GM19397 (cell line): ENCODE measurements at regions not wholly inside any gene's neighbourhood (a gene's known extent, or its start where the extent isn't known, plus 50 kb on each side); places are given as distances from the start of the nearest gene placed in this dataset.
"Not testable (repeated sequence)": the region's sequence is repeated elsewhere in the genome, so short reads cannot be mapped to it uniquely, and the experiment has no call there.

ENCODE experiments used
- ATAC-seq: cut with Tn5 transposase; IDR thresholded peaks from one replicate; pipeline ENCODE4 v1.9.1; 2021; ENCODE audit warnings: mild to moderate bottlenecking, moderate library complexity; ENCODE audit not compliant: unreplicated experiment

DNA sequence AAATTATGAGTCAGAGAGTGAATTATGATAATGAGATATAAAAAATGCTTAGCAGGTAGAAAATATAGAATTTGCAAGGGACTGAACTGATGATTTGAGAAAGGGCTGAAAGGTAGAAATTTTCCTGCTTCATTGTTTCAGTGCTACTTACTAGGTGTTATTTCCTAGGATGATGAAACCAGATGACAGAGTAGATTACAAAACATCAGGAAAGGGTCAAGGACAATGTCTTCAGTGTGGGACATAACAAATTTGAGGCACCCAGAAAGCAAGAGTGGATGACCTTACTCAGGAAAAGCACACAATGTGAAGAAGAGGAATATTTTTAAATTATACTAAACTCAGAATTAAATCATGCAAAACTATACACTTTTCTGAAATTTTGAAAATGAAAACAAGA is 102.1 kb downstream of the SHCBP1 start:
- ATAC-seq = no peak

DNA sequence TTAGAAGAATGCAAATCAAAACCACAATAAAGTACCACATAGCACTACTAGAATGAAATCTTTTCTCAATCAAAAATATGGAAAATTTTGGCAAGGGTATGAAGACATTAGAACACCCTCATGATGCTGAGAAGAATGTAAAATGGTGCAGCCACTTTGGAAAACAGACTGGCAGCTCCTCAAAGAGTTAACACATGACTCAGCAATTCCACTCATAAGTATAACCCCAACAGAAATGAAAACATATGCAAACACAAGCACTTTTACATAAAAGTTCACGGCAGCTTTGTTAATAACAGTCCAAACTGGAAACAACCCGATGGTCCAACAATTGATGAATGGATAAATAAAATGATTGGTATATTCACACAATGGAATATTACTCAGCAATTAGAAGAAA is 124.5 kb downstream of the SHCBP1 start:
- ATAC-seq = no peak

- ATAC-seq = no peak
Observed at GRCh38 chr16:46482895-46483294, 138.3 kb downstream of the SHCBP1 start.

- ATAC-seq = no peak
Observed at GRCh38 chr16:46466239-46466638, 154.9 kb downstream of the SHCBP1 start.

- ATAC-seq = not testable (repeated sequence)
Observed at GRCh38 chr16:46454801-46455200, 166.4 kb downstream of the SHCBP1 start.

DNA sequence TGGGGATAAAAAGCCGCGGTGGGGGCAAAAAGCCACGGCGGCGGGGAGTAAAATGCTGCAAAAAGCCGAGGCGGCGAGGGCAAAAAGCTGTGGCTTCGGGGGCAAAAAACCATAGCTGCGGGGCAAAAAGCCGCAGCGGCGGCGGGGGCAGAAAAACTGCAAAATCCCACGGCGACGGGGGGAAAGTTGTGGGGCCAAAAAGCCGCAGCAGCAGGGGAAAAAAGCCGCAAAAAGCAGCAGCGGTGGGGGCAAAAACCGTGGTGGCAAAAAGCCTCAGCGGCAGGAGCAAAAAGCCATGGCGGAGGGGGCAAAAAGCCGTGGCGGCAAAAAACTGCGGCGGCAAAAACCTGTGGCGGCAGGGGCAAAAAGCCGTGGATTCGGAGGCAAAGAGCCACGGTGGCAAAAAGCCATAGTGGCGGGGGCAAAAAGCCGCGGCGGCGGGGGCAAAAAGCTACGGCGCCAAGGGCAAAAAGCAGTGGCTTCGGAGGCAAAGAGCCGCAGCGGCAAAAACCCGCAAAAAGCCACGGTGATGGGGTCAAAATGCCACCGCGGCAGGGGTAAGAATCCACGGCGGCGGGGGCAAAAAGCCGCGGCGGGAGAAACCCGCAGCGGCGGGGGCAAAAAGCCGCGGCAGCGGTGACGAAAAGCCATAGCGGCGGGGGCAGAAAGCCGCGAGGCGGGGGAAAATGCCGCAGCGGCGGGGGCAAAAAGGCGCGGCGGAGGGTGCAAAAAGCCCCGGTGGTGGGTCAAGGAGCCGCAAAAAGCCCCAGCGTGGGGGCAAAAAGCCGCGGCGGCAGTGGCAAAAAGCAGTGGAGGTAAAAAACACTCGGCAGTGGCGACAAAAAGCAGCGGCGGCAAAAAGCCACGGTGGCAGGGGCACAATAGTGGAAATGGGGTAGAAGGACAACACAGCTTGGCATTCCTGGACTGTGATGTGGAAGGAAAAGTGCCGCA is 192.8 kb downstream of the SHCBP1 start:
- no peak for ATAC-seq

DNA sequence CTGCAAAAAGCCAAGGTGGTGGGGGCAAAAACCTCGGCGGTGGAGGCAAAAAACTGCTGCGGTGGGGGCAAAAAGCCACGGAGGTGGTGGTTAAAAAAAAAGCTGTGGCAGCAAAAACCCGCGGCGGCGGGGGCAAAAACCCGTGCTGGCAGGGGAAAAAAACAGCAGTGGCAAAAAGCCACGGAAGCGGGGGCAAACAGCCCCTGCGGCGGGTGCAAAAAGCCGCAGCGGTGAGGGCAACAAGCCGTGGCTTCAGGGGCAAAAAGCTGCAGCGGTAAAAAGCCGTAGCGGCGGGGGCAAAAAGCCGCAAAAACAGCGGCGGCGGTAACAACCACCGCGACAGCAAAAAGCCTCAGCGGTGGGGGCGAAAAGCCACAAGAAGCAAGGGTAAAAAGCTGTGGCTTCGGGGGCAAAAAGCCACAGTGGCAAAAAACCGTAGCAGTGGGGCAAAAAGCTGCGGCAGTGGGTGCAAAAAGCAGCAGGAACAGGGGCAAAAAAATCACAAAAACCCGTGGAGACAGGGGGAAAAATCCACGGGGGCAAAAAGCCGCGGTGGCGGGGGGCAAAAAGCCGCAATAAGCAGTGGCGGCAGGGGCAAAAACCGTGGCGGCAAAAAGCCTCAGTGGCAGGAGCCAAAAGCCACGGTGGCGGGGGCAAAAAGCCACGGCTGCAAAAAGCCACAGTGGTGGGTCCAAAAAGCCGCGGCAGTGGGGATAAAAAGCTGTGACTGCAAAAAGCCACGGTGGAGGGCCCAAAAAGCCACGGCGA is 193.7 kb downstream of the SHCBP1 start:
- ATAC-seq = no peak

GRCh38 chr16:46426336-46426735 is 194.8 kb downstream of the SHCBP1 start:
- ATAC-seq = no peak

GRCh38 chr16:46404028-46404427 is 217.2 kb downstream of the SHCBP1 start:
- ATAC-seq = no peak

- not testable (repeated sequence) for ATAC-seq
Observed at GRCh38 chr16:46398559-46398958, 222.6 kb downstream of the SHCBP1 start.

DNA sequence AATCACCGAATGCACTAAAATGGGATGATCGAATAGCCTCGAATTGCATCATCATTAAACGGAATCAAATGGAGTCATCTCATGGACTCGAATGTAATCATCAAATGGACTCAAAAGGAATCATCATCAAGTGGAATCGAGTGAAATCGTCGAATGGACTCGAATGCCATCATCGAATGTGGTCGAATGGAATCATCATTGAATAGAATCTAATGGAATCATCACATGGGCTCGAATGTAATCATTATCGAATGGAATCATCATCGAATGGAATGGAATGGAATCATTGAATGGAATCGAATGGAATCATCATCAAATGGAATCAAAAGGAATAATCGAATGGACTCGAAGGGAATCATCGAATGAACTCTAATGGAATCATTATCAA is 224.3 kb downstream of the SHCBP1 start:
- not testable (repeated sequence) for ATAC-seq

DNA sequence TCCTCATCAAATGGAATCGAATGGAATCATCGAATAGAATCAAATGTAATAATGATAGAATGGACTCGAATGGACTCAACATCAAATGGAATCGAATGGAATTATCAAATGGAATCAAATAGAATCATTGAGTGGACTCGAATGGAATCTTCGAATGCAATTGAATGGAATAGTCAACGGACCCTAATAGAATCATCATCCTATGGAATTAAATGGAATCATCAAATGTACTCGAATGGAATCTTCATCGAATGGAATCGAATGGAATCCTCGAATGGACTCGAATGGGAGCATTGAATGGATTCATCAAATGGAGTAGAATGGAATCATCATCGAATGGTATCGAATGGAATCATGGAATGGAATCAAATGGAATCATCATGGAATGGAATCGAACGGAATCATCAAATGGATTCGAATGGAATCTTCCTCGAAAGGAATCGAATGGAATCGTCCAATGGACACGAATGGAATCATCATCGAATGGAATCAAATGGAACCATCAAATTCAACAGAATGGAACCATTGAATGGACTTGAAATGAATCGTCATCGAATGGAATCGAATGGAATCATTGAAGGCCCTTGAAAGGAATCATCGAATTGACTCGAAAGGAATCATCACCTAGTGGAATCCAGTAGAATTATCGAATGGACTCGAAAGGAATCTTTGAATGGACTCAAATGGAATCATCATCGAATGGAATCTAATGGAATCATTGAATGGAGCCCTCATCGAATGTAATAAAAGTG is 224.9 kb downstream of the SHCBP1 start:
- ATAC-seq = not testable (repeated sequence)

GRCh38 chr16:46395391-46395921 is 225.7 kb downstream of the SHCBP1 start:
- not testable (repeated sequence) for ATAC-seq

DNA sequence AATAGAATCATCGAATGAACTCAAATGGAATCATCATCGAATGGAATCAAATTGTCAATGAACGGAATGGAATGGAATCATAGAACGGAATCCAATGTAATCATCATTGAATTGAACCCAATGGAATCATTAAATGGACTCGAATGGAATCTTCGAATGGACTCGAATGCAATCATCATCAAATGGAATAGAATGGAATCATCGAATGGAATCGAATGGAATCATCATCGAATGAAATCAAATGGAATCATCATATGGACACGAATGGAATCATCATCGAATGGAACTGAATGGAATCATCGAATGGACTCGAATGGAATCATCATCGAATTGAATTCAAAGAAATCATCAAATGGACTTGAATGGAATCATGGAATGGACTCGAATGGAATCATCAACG is 226.2 kb downstream of the SHCBP1 start:
- not testable (repeated sequence) for ATAC-seq

DNA sequence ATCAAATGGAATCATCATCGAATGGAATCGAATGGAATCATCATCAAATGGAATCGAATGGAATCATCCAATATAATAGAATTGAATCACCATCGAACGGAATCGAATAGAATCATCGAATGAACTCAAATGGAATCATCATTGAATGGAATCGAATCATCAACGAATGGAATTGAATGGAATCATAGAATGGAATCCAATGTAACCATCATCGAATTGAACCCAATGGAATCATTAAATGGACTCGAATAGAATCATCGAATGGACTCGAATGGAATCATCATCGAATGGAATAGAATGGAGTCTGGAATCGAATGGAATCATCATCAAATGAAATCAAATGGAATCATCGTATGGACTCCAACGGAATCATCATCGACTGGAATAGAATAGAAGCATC is 227.0 kb downstream of the SHCBP1 start:
- not testable (repeated sequence) for ATAC-seq

DNA sequence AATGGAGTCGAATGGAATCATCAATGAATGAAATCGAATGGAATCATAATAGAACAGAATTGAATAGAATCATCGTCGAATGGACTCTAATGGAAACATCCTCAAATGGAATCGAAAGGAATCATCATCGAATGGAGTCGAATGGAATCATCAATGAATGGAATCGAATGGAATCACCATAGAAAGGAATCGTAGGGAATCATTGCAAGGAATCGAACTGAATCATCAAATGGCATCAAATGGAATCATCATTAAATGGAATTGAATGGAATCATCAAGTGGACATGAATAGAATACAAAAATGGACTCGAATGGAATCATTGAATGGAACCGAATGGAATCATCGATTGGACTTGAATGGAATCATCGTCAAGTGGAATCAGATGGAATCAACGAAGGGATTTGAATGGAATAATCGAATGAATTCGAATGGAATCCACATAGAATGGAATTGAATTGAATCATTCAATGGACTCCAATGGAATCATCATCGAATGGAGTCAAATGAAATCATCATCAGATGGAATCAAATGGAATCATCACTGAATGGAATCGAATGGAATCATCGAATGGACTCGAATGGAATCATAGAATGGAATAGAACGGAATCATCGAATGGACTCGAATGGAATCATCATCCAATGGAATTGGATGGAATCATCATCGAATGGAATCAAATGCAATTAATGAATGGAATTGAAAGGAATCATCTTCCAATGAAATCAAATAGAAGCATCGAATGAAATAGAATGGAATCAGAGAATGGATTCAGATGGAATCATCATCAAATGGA is 228.1 kb downstream of the SHCBP1 start:
- ATAC-seq = not testable (repeated sequence)

DNA sequence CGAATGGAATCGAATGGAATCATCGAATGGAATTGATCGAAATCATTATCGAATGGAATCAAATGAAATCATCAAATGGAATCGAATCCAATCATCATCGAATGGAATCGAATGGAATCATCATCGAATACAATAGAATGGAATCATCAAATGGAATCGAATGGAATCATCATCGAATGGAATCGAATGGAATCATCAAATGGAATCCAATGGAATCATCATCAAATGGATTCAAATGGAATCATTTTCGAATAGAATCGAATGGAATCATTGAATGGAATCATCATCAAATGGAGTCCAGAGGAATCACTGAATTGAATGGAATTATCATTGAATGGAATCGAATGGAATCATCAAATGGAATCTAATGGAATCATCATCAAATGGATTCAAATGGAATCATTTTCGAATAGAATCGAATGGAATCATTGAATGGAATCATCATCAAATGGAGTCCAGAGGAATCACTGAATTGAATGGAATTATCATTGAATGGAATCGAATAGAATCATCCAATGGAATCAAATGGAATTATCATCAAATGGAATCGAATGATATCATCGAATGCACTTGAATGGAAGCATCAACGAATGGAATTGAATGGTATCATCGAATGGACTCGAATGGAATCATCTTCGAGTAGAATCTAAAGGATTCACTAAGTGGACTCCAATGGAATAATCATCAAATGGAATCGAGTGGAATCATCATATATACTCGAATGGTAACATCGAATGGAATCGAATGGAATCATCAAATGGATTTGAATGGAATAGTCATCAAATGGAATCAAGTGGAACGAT is 230.3 kb downstream of the SHCBP1 start:
- not testable (repeated sequence) for ATAC-seq

GRCh38 chr16:46389561-46390041 is 231.6 kb downstream of the SHCBP1 start:
- not testable (repeated sequence) for ATAC-seq

DNA sequence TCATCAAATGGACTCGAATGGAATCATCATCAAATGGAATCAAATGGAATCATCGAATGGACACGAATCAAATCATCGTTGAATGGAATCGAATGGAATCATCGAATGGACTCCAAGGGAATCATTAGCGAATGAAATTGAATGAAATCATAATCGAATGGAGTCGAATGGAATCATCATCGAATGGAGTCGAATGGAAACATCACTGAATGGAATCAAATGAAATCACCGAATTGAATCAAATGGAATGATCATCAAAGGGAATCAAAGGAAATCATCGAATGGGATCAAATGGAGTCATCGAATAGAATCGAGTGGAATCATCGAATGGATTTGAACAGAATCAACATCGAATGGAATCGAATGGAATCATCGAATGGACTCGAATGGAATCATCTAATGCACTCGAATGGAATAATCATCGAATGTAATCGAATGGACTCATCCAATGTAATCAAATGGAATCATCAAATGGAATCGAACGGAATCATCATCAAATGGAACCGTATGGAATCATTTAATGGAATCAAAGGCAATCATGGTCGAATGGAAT is 232.2 kb downstream of the SHCBP1 start:
- ATAC-seq = not testable (repeated sequence)
